ENCODE measurements at regions not wholly inside any gene's neighbourhood (a gene's known extent, or its start where the extent isn't known, plus 50 kb on each side); places are given as distances from the start of the nearest gene placed in this dataset.

GRCh38 chr13:111037927-111038326 lies 77.2 kb upstream of the ARHGEF7 start:
- TF ChIP-seq CTCF (IDR thresholded peaks at IDR 0.05) = no peak
- Histone ChIP-seq H3K27ac (no peak overlapping the region), H3K27me3 (no peaks in the 10 kb centered on the region), H3K4me1 (no peaks in the 10 kb centered on the region), H3K9me3 (no peaks in the 10 kb centered on the region), H3K36me3 (no peaks in the 10 kb centered on the region), H3K4me3 (no peak overlapping the region), H3K9ac (ENCODE audit: low read depth in 2 of 2, low read length in 2 of 2) (no peak overlapping the region)
- no peak for DNase-seq
- intact Hi-C loops (cut with DNase I) = no loop called here

- intact Hi-C loops (cut with DNase I) = no loop called here
Measured at GRCh38 chr13:111036665-111037064, 78.4 kb upstream of the ARHGEF7 start.

GRCh38 chr13:111035861-111036260 lies 79.2 kb upstream of the ARHGEF7 start:
- Histone ChIP-seq H3K9ac (ENCODE audit: low read depth in 2 of 2, low read length in 2 of 2) (no peak overlapping the region), H3K4me3 (no peak overlapping the region), H3K27ac (no peak overlapping the region), H3K27me3 (no peaks in the 10 kb centered on the region), H3K4me1 (no peaks in the 10 kb centered on the region), H3K9me3 (no peaks in the 10 kb centered on the region), H3K36me3 (no peaks in the 10 kb centered on the region)
- DNase-seq = no peak
- no peak for TF ChIP-seq CTCF (IDR thresholded peaks at IDR 0.05)
- intact Hi-C loops (cut with DNase I) = no loop called here

More at GRCh38 chr13:111036665-111037064, 78.4 kb upstream of the ARHGEF7 start:
- Histone ChIP-seq H3K4me1 (no peaks in the 10 kb centered on the region), H3K27ac (no peak overlapping the region), H3K9me3 (no peaks in the 10 kb centered on the region), H3K36me3 (no peaks in the 10 kb centered on the region), H3K9ac (ENCODE audit: low read depth in 2 of 2, low read length in 2 of 2) (no peak overlapping the region), H3K4me3 (no peak overlapping the region), H3K27me3 (no peaks in the 10 kb centered on the region)
- DNase-seq = no peak
- TF ChIP-seq CTCF (IDR thresholded peaks at IDR 0.05) = no peak

GRCh38 chr13:111034811-111035210 lies 80.3 kb upstream of the ARHGEF7 start:
- intact Hi-C loops (cut with DNase I) = no loop called here
- no peaks in the 10 kb centered on the region for H3K27me3 ChIP-seq
- no peaks in the 10 kb centered on the region for H3K4me1 ChIP-seq
- H3K4me3 ChIP-seq = no peak overlapping the region
- H3K27ac ChIP-seq = no peak overlapping the region
- no peak for TF ChIP-seq CTCF (IDR thresholded peaks at IDR 0.05)
- no peak for DNase-seq
- H3K9me3 ChIP-seq = no peaks in the 10 kb centered on the region
- no peak overlapping the region for H3K9ac ChIP-seq (ENCODE audit: low read depth in 2 of 2, low read length in 2 of 2)
- no peaks in the 10 kb centered on the region for H3K36me3 ChIP-seq

- Histone ChIP-seq H3K4me3 (no peak overlapping the region), H3K27ac (no peak overlapping the region), H3K36me3 (no peaks in the 10 kb centered on the region), H3K27me3 (no peaks in the 10 kb centered on the region), H3K9ac (ENCODE audit: low read depth in 2 of 2, low read length in 2 of 2) (no peak overlapping the region), H3K9me3 (no peaks in the 10 kb centered on the region), H3K4me1 (no peaks in the 10 kb centered on the region)
- no peak for DNase-seq
- TF ChIP-seq CTCF (IDR thresholded peaks at IDR 0.05) = no peak
- intact Hi-C loops (cut with DNase I) = no loop called here
Measured at GRCh38 chr13:111033172-111034130, 81.7 kb upstream of the ARHGEF7 start.

All from colonic mucosa (tissue), 4 donors.